Fibroblast of lung (primary cell): ENCODE measurements at regions not wholly inside any gene's neighbourhood (a gene's known extent, or its start where the extent isn't known, plus 50 kb on each side); places are given as distances from the start of the nearest gene placed in this dataset.
A peak's percentile ranks its signal among the peaks of the same experiment; 100 is the strongest.

Experiments
- DNase-seq, 2 donors: peaks; one replicate each; pipeline versions ENCODE4 v3.0.0 to v3.0.0-alpha.2; 2010; ENCODE audit warnings: low read depth in 2 of 2
- H2AFZ ChIP-seq: 2 replicates; pipeline ENCODE4 v1.5.1; 2012; ENCODE audit warnings: low read length, control low read depth, inconsistent platforms
- H3K27ac ChIP-seq: 2 replicates; pipeline ENCODE4 v1.5.1; 2011; ENCODE audit warnings: low read length, control low read depth; ENCODE audit not compliant: insufficient read depth
- H3K27me3 ChIP-seq: 2 replicates; pipeline ENCODE4 v1.5.1; 2011; ENCODE audit warnings: mild to moderate bottlenecking, low read length; ENCODE audit not compliant: control insufficient read depth, insufficient read depth
- H3K36me3 ChIP-seq: 2 replicates; pipeline ENCODE4 v1.5.1; 2011; ENCODE audit warnings: low read length; ENCODE audit not compliant: control insufficient read depth, insufficient read depth
- H3K4me1 ChIP-seq: 2 replicates; pipeline ENCODE4 v1.5.1; 2011; ENCODE audit warnings: low read length; ENCODE audit not compliant: control insufficient read depth, insufficient read depth; ENCODE audit errors: extremely low read depth
- H3K4me2 ChIP-seq: 2 replicates; pipeline ENCODE4 v1.5.1; 2011; ENCODE audit warnings: low read length, control low read depth; ENCODE audit not compliant: insufficient read depth; ENCODE audit errors: extremely low read depth
- H3K4me3 ChIP-seq, 4 experiments: fragments of 200-600 bp in 1 of 4; sonication (generic) in 1 of 4; replicated peaks in 1 of 4; 2 replicates each; pipeline ENCODE4 v1.5.1; 2011 to 2016; ENCODE audit warnings: low read length in 4 of 4, low read depth in 3 of 4, mild to moderate bottlenecking in 3 of 4, control low read depth in 2 of 4, inconsistent platforms in 1 of 4, mixed read lengths in 1 of 4; ENCODE audit not compliant: insufficient read depth in 1 of 4; ENCODE audit errors: control extremely low read depth in 1 of 4
- H3K79me2 ChIP-seq: 2 replicates; pipeline ENCODE4 v1.5.1; 2012; ENCODE audit warnings: mild to moderate bottlenecking, low read length, inconsistent platforms; ENCODE audit not compliant: control insufficient read depth, insufficient read depth
- H3K9ac ChIP-seq: 2 replicates; pipeline ENCODE4 v1.5.1; 2011; ENCODE audit warnings: mild to moderate bottlenecking, low read length, control low read depth; ENCODE audit not compliant: insufficient read depth
- H3K9me3 ChIP-seq: 2 replicates; pipeline ENCODE4 v1.5.1; 2012; ENCODE audit warnings: low read depth, low read length; ENCODE audit not compliant: control insufficient read depth, insufficient read depth
- H4K20me1 ChIP-seq: 2 replicates; pipeline ENCODE4 v1.5.1; 2011; ENCODE audit warnings: low read length; ENCODE audit not compliant: control insufficient read depth, insufficient read depth; ENCODE audit errors: extremely low read depth
- CTCF ChIP-seq, 2 donors: IDR thresholded peaks in 1 of 2; conservative IDR thresholded peaks in 1 of 2; 1 replicate in 1 of 2; 2 replicates in 1 of 2; pipeline ENCODE4 v1.5.1; 2011 to 2012; ENCODE audit warnings: low read length in 2 of 2, control low read depth in 1 of 2, inconsistent platforms in 1 of 2, low read depth in 1 of 2, mild to moderate bottlenecking in 1 of 2
- EZH2 ChIP-seq: IDR thresholded peaks from 2 replicates; pipeline ENCODE4 v1.5.1; 2012; ENCODE audit warnings: low read length, control low read depth, mild to moderate bottlenecking; ENCODE audit errors: missing control alignments

- Histone ChIP-seq H4K20me1 (no peaks in the 10 kb centered on the region), H3K4me1 (no peaks in the 10 kb centered on the region), H3K27ac (peak overlapping the region; percentile 61), H3K4me3 (no peak overlapping the region), H3K79me2 (no peaks in the 10 kb centered on the region), H2AFZ (no peak overlapping the region), H3K27me3 (no peaks in the 10 kb centered on the region), H3K9me3 (no peaks in the 10 kb centered on the region), H3K4me2 (no peak overlapping the region), H3K36me3 (no peaks in the 10 kb centered on the region), H3K9ac (no peak overlapping the region)
- peak; percentile 22 to 58 for DNase-seq
- TF ChIP-seq EZH2 (no peak), CTCF (conservative IDR thresholded peaks at IDR 0.05 in 1 of 2, IDR thresholded peaks at IDR 0.05 in 1 of 2; ENCODE audit: low read depth in 1 of 2, low read length in 2 of 2) (no peak)
These were observed 562.2 kb downstream of the GALC start for GRCh38 chr14:87430810-87431209.

- Histone ChIP-seq H2AFZ (no peak overlapping the region), H3K79me2 (no peaks in the 10 kb centered on the region), H4K20me1 (no peaks in the 10 kb centered on the region), H3K36me3 (no peaks in the 10 kb centered on the region), H3K4me1 (no peaks in the 10 kb centered on the region), H3K9ac (no peak overlapping the region), H3K27me3 (no peaks in the 10 kb centered on the region), H3K4me3 (no peak overlapping the region), H3K9me3 (no peaks in the 10 kb centered on the region), H3K4me2 (no peak overlapping the region), H3K27ac (peak overlapping the region; percentile 61)
- TF ChIP-seq EZH2 (no peak), CTCF (conservative IDR thresholded peaks at IDR 0.05 in 1 of 2, IDR thresholded peaks at IDR 0.05 in 1 of 2; ENCODE audit: low read depth in 1 of 2, low read length in 2 of 2) (no peak)
- DNase-seq, result no peak
These were observed 562.8 kb downstream of the GALC start for GRCh38 chr14:87430214-87430613.

GRCh38 chr14:87419925-87420324 lies 573.1 kb downstream of the GALC start:
- no peak overlapping the region for H3K4me3 ChIP-seq
- H3K36me3 ChIP-seq, result no peaks in the 10 kb centered on the region
- H3K9ac ChIP-seq, result no peak overlapping the region
- H3K4me1 ChIP-seq, result no peaks in the 10 kb centered on the region
- H2AFZ ChIP-seq, result no peak overlapping the region
- no peak overlapping the region for H3K4me2 ChIP-seq
- H3K79me2 ChIP-seq, result no peaks in the 10 kb centered on the region
- no peaks in the 10 kb centered on the region for H3K27me3 ChIP-seq
- H3K9me3 ChIP-seq, result no peaks in the 10 kb centered on the region
- no peak for DNase-seq
- H4K20me1 ChIP-seq, result no peaks in the 10 kb centered on the region
- TF ChIP-seq EZH2 (no peak), CTCF (conservative IDR thresholded peaks at IDR 0.05 in 1 of 2, IDR thresholded peaks at IDR 0.05 in 1 of 2; ENCODE audit: low read depth in 1 of 2, low read length in 2 of 2) (no peak)
- H3K27ac ChIP-seq, result no peak overlapping the region
